HG03095 (cell line): ENCODE measurements at regions not wholly inside any gene's neighbourhood (a gene's known extent, or its start where the extent isn't known, plus 50 kb on each side); places are given as distances from the start of the nearest gene placed in this dataset.
"Not testable (repeated sequence)": the region's sequence is repeated elsewhere in the genome, so short reads cannot be mapped to it uniquely, and the experiment has no call there.

Experiments
- ATAC-seq: cut with Tn5 transposase; IDR thresholded peaks from one replicate; pipeline ENCODE4 v1.9.1; 2021; ENCODE audit warnings: moderate library complexity; ENCODE audit not compliant: unreplicated experiment

DNA sequence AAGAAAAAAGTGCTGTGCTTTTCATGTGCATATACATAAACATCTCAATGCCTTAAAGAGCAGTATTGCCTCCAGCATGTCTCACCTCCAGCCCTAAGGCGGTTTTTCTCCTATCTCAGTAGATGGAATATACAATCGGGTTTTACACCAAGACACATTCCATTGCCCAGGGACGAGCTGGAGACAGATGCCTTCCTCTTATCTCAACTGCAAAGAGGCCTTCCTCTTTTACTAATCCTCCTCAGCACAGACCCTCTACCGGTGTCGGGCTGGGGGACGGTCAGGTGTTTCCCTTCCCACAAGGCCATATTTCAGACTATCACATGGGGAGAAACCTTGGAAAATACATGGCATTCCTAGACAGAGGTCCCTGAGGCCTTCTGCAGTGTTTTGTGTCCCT is 385.3 kb downstream of the AMY1C start:
- not testable (repeated sequence) for ATAC-seq

DNA sequence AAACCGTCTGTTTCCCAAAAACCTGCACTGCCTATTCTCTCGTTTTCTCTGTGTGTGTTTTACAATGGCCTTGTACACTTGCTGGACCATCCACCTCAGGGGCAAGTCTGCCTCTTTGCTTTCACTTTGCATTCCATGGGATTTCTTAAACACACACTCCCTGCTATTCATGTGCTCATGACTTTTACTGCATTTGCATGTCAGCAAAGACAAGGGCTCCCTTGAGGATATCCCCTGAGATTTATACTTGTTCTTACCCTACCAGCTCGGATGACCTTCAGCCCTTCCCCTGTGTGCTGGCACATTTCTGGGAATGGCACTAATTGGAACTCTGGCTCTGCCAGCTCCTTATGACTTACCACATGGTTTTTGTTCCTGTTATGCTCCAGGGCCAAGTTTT is 386.9 kb downstream of the AMY1C start:
- ATAC-seq: no peak

DNA sequence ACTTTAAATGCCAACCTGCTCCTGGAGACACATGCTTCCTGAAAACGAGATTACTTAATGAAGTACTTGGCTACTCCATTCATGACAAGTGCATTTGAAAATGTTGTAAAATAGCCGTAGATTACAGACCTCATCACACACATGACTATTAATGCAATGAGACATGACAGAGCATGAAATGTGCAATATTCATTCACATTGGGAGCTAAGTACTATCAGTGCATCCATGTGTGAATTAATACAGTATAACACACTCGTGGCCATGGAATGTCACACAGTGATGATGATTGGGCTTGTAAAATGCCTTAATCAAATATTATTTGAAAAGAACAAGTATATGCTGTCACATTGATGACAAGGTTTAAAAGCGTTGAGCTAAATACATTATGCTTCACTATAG is 407.0 kb downstream of the AMY1C start:
- no peak for ATAC-seq

DNA sequence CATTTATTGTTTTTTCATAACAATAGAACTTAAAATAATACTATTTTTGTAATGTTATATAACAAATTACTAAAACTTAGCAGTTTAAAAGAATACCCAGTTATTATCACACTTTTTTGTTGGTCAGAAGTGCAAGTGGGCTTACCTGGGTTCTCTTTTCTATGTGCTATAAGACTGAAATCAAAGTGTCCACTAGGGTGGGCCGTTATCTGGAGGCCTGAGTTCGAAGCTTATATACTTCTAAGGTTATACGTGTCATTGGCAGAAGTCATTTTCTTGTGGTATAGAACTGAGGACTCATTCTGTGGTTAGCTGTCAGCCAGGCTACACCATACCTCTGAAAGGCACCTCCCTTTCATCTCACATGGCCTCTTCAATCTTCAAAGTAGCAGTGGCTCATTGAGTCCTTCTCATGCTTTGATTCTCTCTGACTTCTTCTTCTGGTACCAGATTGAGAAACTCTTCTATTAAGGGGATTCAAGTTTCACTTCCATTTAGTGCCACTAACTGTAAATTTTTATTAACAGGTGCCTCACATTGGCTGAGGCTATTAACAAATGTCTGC is 414.3 kb downstream of the AMY1C start:
- ATAC-seq: no peak

DNA sequence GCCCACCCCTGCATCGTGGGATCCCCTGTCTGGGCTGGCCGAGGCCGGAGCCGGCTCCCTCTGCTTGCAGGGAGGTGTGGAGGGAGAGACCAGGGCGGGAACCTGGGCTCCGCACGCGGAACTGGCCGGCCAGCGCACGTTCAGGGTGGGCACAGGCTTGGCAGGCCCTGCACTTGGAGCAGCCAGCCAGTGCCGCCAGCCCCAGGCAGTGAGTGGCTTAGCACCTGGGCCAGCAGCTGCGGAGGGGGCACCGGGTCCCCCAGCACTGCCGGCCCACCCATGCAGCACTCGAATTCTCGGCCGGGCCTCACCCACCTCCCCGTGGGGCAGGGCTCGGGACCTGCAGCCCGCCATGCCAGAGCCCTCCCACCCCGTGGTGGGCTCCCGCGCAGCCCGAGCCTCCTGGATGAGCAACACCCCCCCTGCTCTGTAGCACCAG is 422.6 kb downstream of the AMY1C start:
- ATAC-seq: no peak

DNA sequence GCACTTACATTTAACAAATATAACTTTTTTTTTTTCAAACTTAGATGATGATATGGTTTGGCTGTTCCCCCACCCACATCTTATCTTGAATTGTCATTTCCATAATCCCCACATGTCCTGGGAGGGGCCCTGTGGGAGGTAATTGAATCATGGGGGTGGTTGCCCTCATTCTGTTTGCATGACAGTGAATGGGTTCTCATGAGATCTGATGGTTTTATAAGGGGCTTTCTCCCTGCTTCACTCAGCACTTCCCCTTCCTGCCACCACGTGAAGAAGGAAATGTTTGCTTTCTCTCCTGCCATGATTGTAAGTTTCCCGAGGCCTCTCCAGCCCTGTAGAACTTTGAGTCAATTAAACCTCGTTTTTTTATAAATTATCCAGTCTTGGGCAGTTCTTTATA is 432.6 kb downstream of the AMY1C start:
- ATAC-seq: no peak

DNA sequence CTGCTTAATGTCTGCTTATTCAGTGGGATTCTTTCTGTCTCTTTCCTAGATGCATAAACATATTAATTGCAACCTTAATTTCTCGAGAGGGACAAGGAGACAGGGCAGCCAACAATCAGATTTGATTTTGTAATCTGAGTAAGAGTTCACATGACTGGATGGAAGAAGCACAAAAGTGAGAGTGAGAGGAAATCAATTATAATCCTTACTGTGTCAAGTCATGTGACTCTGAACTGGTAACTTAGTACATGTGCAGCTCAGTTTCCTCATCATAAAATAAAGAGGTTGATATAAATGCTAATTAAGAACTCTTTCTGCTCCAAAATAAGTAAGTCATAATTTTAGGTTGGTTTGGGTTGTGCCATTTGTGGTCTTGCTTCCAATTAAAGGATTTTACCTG is 439.5 kb downstream of the AMY1C start:
- ATAC-seq: no peak

DNA sequence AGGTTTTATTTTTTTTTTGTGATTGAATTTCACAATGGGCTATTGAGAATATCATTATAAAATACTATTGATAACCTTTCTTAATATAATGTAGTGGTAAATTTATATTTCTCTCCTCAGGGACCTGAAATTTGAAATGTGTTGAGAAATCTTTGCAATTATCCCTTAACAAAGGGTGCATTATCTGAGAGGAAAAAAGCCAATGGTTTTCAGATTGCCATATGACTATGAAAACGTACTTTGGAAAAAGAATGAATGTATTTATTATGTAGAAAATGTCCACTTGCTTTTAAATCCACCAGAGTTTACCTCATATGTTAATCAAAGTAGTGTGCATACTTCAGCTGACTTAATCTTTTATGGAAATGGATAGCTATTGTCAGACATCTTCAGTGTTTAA is 441.1 kb downstream of the AMY1C start:
- no peak for ATAC-seq

DNA sequence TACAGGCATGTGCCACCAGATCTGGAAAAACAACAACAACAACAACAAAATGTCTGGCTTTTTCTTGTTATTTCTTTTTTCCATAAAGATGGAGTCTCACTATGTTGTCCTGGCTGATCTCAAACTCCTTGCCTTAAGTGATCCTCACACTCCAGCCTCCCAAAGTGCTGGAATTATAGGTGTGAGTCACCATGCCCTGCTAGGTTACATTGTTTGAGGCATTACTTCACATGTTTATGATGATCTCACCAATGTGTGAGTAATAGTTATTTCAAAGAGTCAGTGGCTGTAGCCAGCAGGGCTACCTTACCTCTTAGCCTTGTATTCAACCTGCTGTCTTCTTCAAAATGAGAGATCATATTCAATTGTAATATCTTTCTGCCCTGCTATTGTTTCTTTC is 445.7 kb downstream of the AMY1C start:
- no peak for ATAC-seq

DNA sequence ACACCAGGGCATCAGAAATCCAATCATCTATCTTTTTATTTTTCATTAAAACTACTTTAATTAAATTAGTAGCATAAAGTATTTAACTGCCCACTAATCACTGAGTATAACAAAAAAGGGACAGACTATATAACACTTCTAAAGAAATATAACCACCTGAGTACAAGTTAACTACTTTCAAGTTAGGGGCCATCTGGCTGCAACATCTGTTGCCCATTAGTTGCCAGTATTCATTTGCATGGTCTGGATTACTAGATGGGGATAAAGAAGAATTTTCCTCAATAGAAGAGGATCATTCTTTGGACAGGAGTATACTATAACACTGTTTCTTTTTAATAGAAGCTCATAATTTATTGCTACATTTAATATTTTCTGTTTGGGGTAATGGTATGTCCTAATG is 446.4 kb downstream of the AMY1C start:
- no peak for ATAC-seq

DNA sequence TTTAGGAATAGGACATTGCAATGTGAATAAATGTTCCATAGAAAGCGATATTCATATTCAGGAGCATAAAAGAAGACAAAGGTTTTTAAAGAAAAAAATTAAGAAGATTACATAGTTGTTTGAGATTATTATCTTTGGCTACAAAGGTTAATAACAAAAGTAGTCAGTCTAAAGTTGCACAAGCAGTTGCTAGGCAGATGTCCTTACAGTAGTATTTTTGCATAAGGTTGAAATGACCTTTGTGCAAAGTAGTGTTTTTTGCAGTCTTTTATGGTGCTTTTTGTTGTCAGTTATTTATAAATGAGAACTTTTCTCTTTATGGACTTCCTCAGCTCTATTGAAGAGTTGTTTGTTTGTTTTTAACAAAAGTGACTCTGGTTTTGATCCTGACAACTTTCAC is 447.8 kb downstream of the AMY1C start:
- ATAC-seq: no peak

DNA sequence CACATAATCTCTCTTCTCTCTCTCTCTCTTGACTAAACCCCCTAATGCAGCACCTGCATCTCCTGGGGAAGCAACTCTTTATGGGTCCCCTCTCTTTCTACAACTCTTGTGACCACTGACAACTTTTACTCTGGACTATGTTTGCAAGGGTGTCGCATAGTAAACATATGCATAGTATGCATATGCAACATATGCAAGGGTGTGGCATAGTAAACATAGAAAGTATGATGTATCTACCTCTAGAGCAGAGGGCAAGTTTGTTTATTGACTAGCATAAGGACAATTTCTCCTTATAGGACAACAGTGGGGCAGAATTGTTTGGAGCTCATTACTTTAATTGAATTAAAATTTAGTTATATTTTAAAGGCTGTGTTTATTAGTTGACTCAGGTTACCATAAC is 462.5 kb downstream of the AMY1C start:
- ATAC-seq: no peak

DNA sequence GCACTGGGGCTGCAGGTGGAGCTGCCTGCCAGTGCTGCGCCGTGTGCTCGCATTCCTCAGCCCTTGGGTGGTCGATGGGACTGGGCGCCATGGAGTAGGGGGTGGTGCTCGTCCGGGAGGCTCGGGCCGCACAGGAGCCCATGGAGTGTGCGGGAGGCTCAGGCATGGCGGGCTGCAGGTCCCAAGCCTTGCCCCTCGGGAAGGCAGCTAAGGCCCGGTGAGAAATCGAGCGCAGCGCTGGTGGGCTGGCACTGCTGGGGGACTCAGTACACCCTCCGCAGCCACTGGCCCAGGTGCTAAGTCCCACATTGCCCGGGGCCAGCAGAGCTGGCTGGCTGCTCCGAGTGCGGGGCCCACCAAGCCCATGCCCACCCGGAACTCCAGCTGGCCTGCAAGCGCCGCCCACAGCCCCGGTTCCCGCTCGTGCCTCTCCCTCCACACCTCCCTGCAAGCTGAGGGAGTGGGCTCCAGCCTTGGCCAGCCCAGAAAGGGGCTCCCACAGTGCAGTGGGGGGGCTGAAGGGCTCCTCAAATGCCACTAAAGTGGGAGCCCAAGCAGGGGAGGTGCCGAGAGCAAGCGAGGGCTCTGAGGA is 467.8 kb downstream of the AMY1C start:
- ATAC-seq: not testable (repeated sequence)

DNA sequence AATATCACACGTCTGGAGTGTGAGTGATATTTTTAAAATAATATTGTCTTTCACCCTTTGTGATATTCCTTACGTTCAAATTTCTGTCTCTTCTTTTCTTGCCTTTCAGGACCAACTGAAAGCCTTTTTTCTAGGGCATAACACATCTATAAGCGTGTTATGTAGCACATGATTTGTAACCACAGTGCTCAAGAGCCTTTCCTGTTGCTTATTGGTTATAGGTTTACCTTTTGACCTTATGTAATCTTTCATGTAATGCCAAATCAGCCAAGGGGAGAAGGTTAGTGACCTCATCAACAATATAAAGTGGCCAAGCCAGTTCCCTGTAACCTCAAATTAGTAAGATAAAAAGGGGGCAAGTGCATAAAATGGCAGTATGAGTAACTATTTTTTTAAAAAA is 480.2 kb downstream of the AMY1C start:
- ATAC-seq: no peak

DNA sequence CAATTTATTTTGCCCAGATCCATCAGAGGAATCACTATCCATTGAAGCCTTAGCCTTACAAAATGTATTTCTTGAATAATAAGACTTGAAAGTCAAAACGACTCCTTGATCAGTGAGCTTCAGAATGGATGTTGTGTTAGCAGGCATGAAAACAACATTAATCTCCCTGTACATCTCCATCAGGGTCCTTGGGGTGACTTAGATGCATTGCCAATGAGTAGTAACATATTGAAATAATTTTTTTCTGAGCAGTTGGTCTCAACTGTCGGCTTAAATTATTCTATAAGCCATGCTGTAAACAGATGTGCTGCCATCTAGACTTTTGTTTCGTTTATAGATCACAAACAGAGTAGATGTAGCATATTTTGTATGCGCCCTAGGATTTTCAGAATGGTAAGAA is 482.0 kb downstream of the AMY1C start:
- ATAC-seq: no peak

DNA sequence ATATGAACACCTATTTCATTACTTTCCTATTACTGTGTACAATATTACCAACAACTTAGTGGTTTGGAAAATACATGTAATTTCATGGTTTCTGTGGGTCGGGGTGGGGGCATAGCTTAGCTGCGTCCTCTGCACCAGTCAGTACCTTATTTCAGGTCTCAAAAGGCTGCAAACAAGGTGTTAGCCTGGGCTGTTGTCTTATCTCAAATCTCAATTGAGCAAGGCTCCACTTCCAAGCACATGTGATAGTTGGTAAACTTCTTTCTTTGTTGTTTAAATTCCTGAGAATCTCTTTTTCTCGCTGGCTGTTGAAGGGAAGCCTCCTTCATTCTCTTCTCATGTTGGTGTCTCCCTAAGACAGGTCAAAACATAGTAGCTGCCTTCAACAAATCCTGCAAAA is 485.4 kb downstream of the AMY1C start:
- no peak for ATAC-seq

DNA sequence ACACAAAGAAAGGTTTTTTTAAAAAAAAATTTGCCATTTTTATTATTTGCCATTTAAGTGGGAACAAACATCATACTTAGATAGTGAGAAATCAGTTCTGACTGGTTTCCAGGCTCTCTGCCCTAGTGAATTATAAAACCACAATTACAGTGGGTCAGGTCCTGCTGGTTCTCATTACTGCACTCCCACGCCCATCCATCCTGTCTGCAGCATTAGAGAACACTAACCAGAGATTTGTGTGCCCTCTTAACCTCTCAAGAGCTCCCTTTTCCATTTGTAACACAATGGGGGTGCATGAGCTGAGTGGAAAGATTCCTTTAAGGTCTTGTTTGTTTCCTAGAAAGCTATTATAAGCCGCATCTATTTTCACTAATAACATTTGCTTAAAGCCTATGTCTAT is 489.3 kb downstream of the AMY1C start:
- ATAC-seq: no peak

DNA sequence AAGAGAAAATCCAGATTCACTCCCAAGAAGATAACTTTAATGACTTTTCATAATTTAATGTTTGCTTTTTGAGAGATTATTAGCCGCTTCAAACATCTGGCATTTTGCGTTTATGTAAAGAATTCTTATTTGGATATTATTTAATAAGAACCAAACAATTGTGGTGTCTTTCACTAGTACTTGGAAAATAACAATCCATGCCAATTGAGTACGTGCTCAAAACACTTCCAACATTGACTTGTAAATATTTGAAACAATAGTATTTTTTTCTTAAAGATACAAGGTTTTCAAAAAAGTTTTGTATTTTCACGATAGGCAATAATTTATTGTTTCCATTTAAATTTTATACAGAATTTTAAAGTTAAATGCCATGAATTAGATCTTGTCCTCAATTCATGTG is 498.7 kb downstream of the AMY1C start:
- no peak for ATAC-seq

DNA sequence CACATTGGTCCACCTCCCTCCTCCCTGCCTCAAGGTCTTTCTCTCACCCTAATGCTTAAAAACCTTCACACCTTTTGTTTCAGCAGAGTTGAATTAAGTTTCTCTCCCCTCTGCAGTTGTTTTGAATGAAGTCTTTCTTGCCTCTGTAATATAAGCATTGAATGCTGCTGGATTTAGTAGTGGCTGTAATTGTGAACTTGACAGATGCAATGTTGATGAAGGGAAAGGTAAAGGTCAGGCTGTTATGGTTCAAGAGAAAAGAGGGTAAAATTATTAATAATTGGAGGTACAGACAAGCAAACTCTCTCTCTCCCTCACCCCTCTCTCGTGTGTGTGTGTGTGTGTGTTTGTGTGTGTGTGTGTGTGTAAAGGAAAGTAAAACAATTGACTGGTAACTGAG is 509.8 kb downstream of the AMY1C start:
- ATAC-seq: no peak

DNA sequence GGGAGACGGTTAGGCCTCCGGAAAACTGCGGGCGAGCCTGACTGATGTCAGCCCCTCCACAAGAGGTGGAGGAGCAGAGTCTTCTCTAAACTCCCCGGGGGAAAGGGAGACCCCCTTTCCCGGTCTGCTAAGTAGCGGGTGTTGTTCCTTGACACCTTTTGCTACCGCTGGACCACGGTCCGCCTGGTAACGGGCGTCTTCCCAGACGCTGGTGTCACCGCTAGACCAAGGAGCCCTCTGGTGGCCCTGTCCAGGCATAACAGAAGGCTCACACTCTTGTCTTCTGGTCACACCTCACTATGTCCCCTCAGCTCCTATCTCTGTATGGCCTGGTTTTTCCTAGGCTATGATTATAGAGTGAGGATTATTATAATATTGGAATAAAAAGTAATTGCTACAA is 513.4 kb downstream of the AMY1C start:
- not testable (repeated sequence) for ATAC-seq

DNA sequence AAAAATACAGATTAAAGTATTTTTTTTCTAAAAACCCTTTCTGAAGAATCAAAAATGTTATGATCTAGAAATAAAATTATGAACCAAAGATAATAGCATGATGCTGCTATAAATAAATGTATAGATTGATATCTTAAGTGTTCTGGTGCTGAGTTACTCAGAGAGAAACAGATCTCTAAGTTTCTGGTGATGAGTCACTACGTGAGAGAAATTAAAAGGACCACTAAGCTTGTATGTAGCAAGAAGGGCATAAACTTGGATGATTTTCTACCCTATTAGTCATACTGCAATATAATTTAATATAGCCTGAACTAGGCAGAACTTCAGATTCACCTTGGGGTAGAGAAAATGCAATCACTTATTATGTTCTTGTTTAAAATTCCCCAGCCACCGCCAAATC is 514.8 kb downstream of the AMY1C start:
- no peak for ATAC-seq

DNA sequence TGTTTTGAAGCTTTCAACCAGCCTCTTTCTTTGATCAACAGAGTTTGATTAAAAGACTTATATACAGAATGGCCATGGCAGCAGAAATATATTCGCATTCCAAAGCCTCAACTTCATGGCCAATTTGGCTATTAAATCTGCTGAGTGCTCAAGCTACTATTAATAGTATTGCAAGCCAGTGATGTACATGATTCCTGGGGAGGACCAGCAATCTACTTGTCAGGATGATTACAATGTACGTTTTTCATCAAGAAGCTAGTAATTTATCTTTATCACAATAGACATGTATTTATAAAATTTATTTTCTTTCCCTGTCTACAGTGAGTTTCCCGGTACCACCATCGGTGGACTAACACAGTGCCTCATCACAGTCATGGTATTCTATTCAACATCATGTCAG is 515.5 kb downstream of the AMY1C start:
- no peak for ATAC-seq

DNA sequence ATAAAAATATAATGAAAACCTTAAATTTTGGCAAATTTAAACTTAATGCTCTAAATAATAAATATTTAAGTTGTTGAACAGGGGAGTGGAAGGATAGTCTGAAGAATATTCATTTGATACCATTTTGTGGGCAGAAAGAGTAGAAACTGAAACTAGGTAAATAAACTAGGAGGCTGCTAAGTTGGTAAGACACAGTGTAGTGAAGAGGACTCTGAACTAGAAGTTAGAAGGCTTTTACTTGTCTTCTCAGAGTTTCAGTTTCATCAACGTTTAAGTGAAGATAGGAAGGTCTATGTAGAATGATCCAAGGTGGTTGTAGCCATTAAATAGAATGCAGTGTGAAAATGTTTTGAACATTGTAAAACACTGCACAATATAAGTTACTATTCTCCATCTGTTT is 516.9 kb downstream of the AMY1C start:
- ATAC-seq: no peak
